ENCODE measurements at regions not wholly inside any gene's neighbourhood (a gene's known extent, or its start where the extent isn't known, plus 50 kb on each side); places are given as distances from the start of the nearest gene placed in this dataset.

DNA sequence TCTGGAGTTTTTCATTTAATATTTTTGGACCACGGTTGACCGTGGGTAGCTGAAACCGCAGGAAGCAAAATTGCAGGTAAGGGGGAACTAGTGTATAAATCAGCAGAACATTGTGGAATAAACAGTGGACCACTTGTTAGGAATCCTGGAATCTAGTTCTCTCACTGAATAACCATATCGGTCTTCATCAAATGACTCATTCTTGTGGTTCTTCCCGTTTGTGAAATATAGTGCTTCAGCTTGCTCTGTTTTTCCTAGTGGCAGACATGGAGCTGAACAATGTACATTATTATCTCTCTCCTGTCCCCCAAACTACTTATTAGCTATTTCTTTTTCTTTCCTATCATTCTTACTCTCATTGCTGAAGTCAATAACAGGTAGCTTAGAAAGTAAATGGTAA is 61.9 kb downstream of the HSPA13 start:
- Histone ChIP-seq H3K9ac (ENCODE audit: low read depth, low read length) (no peak overlapping the region), H3K36me3 (ENCODE audit: insufficient read depth, low read length) (no peaks in the 10 kb centered on the region), H3K4me3 (ENCODE audit: low read length) (no peak overlapping the region), H3K27me3 (ENCODE audit: insufficient read depth, low read length) (no peaks in the 10 kb centered on the region), H3K27ac (ENCODE audit: low read depth, low read length) (no peak overlapping the region), H3K9me3 (ENCODE audit: insufficient read depth, low read depth, low read length) (no peaks in the 10 kb centered on the region), H3K4me1 (ENCODE audit: insufficient read depth, low read length) (no peaks in the 10 kb centered on the region)
- whole genome bisulfite sequencing: 96% methylated on average over 5 of the region's 5 CpGs

GRCh38 chr21:14319805-14320204 is 63.1 kb downstream of the HSPA13 start:
- no peaks in the 10 kb centered on the region for H3K36me3 ChIP-seq (ENCODE audit: insufficient read depth, low read length)
- H3K4me3 ChIP-seq (ENCODE audit: low read length): no peak overlapping the region
- no peaks in the 10 kb centered on the region for H3K9me3 ChIP-seq (ENCODE audit: insufficient read depth, low read depth, low read length)
- H3K27me3 ChIP-seq (ENCODE audit: insufficient read depth, low read length): no peaks in the 10 kb centered on the region
- no peaks in the 10 kb centered on the region for H3K4me1 ChIP-seq (ENCODE audit: insufficient read depth, low read length)
- 74% methylated on average over 1 of the region's 1 CpG for WGBS
- no peak overlapping the region for H3K9ac ChIP-seq (ENCODE audit: low read depth, low read length)
- no peak overlapping the region for H3K27ac ChIP-seq (ENCODE audit: low read depth, low read length)

DNA sequence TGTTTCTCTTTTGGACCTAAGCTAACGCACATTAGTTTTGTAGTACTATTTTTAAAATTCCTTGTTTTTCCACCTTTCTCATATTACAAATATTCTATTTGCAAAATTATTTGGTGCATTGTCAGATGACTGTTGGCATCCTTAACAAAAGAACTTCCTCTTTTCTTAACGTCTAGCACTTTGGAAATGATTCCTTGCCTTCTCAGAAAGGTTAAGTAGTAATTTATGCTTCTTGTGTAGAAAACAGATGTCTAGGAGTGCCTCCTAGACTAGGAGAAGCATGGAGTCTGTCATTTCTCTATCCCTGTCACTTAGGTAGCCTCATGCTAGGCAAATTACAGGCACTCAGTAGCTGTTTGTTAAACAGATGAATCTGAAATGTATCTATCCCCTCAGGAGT is 64.4 kb downstream of the HSPA13 start:
- no peaks in the 10 kb centered on the region for H3K27me3 ChIP-seq (ENCODE audit: insufficient read depth, low read length)
- no peak overlapping the region for H3K27ac ChIP-seq (ENCODE audit: low read depth, low read length)
- H3K9me3 ChIP-seq (ENCODE audit: insufficient read depth, low read depth, low read length): no peaks in the 10 kb centered on the region
- no peak overlapping the region for H3K4me3 ChIP-seq (ENCODE audit: low read length)
- WGBS: no CpG with 5 or more reads among the region's 2 CpGs
- no peaks in the 10 kb centered on the region for H3K36me3 ChIP-seq (ENCODE audit: insufficient read depth, low read length)
- H3K4me1 ChIP-seq (ENCODE audit: insufficient read depth, low read length): no peaks in the 10 kb centered on the region
- H3K9ac ChIP-seq (ENCODE audit: low read depth, low read length): no peak overlapping the region

DNA sequence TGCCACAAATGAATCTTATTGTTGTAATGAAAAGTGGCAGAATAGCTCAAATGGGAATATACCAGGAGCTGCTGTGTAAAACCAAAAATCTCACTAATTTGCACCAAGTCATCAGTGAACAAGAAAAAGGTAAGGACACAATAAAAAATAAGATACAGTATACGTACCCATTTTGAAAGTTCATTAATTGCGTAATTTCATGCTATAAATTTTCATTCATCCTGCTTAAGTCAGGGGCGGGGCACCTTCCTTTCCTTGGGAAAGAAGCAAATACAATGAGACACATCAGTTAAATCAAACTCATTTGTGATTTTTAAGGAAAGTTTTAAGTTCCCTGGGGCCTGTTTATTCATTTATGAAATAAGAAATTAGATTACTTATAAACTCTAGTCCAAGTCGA is 65.4 kb downstream of the HSPA13 start:
- no peak overlapping the region for H3K9ac ChIP-seq (ENCODE audit: low read depth, low read length)
- H3K36me3 ChIP-seq (ENCODE audit: insufficient read depth, low read length): no peaks in the 10 kb centered on the region
- H3K27ac ChIP-seq (ENCODE audit: low read depth, low read length): no peak overlapping the region
- H3K9me3 ChIP-seq (ENCODE audit: insufficient read depth, low read depth, low read length): no peaks in the 10 kb centered on the region
- 95% methylated on average over 3 of the region's 4 CpGs for WGBS
- H3K4me3 ChIP-seq (ENCODE audit: low read length): no peak overlapping the region
- H3K4me1 ChIP-seq (ENCODE audit: insufficient read depth, low read length): no peaks in the 10 kb centered on the region
- no peaks in the 10 kb centered on the region for H3K27me3 ChIP-seq (ENCODE audit: insufficient read depth, low read length)

DNA sequence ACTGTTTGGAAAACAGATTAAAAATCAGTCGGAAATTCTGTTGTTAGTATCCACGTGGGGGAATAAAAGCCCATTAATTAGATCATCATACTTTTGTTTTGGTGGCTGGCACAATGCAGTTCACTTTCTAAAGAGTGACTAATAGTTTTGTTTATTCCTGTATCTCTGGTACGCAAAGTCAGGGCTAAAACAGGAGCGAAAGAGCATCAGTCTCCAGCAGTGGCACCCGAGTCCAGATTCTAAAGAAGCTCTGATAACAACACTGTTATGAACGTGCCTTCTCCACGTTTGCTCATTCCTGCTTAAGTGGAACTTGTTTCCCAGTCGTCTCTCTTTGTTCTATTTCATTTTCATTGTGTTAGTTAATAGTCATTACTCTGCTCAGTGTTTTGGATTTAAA is 69.6 kb downstream of the HSPA13 start:
- no peak overlapping the region for H3K27ac ChIP-seq (ENCODE audit: low read depth, low read length)
- H3K4me3 ChIP-seq (ENCODE audit: low read length): no peak overlapping the region
- H3K36me3 ChIP-seq (ENCODE audit: insufficient read depth, low read length): no peaks in the 10 kb centered on the region
- 0 out of 2 replicates have a peak, but pooled peaks cover 3% of the 10 kb centered on the region for H3K4me1 ChIP-seq (ENCODE audit: insufficient read depth, low read length)
- H3K27me3 ChIP-seq (ENCODE audit: insufficient read depth, low read length): no peaks in the 10 kb centered on the region
- no peak overlapping the region for H3K9ac ChIP-seq (ENCODE audit: low read depth, low read length)
- 89% methylated on average over 7 of the region's 8 CpGs for WGBS
- H3K9me3 ChIP-seq (ENCODE audit: insufficient read depth, low read depth, low read length): no peaks in the 10 kb centered on the region

GRCh38 chr21:14312871-14313270 is 70.1 kb downstream of the HSPA13 start:
- no peaks in the 10 kb centered on the region for H3K27me3 ChIP-seq (ENCODE audit: insufficient read depth, low read length)
- 0 out of 2 replicates have a peak, but pooled peaks cover 3% of the 10 kb centered on the region for H3K4me1 ChIP-seq (ENCODE audit: insufficient read depth, low read length)
- no peak overlapping the region for H3K9ac ChIP-seq (ENCODE audit: low read depth, low read length)
- H3K27ac ChIP-seq (ENCODE audit: low read depth, low read length): no peak overlapping the region
- no peaks in the 10 kb centered on the region for H3K36me3 ChIP-seq (ENCODE audit: insufficient read depth, low read length)
- no peak overlapping the region for H3K4me3 ChIP-seq (ENCODE audit: low read length)
- H3K9me3 ChIP-seq (ENCODE audit: insufficient read depth, low read depth, low read length): no peaks in the 10 kb centered on the region
- no CpG with 5 or more reads among the region's 1 CpG for WGBS

- H3K9me3 ChIP-seq (ENCODE audit: insufficient read depth, low read depth, low read length): no peaks in the 10 kb centered on the region
- no peak overlapping the region for H3K4me3 ChIP-seq (ENCODE audit: low read length)
- H3K27me3 ChIP-seq (ENCODE audit: insufficient read depth, low read length): no peaks in the 10 kb centered on the region
- H3K4me1 ChIP-seq (ENCODE audit: insufficient read depth, low read length): 0 out of 2 replicates have a peak, but pooled peaks cover 3% of the 10 kb centered on the region
- no peak overlapping the region for H3K9ac ChIP-seq (ENCODE audit: low read depth, low read length)
- no peak overlapping the region for H3K27ac ChIP-seq (ENCODE audit: low read depth, low read length)
- no peaks in the 10 kb centered on the region for H3K36me3 ChIP-seq (ENCODE audit: insufficient read depth, low read length)
- 98% methylated on average over 4 of the region's 5 CpGs for WGBS
Observed at GRCh38 chr21:14308234-14308633, 74.7 kb downstream of the HSPA13 start.

DNA sequence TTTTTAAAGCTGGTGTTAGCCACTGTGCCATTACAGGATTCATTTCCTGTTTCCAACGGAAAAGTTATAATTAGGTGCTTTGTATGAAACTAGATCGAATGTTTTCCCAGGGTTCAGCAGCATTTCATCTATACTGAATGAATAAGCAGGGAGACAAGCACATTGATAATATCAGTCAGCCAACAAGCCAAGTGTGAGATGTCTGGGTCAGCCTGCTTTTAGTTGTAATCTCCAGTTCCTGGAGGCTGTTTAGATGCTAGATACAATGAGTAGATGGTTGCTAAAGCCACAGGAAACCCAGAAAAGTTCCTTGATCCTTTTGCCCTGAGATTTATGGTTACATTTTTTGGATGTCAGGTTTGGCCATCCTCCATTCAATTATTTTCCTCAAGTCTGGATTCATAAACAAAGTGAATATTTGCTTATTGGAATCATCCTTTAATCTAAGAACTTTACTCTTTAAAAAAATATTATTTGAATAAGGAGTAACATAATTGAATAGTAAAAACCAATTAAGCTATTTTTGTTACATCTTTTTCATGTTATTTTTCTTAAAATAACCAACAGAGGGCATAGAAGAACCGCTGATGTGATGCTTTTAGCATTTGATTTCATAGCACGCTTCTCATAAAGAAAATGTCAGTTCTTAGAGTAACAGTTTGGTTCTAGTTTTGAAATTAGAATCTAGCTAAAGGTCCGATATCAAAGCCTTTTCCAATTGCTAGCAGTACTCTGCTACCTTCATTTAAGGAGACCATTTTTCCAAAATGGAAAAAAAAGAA is 76.6 kb downstream of the HSPA13 start:
- Histone ChIP-seq H3K4me1 (ENCODE audit: insufficient read depth, low read length) (0 out of 2 replicates have a peak, but pooled peaks cover 3% of the 10 kb centered on the region), H3K4me3 (ENCODE audit: low read length) (no peak overlapping the region), H3K9ac (ENCODE audit: low read depth, low read length) (no peak overlapping the region), H3K27ac (ENCODE audit: low read depth, low read length) (no peak overlapping the region), H3K36me3 (ENCODE audit: insufficient read depth, low read length) (no peaks in the 10 kb centered on the region), H3K9me3 (ENCODE audit: insufficient read depth, low read depth, low read length) (no peaks in the 10 kb centered on the region), H3K27me3 (ENCODE audit: insufficient read depth, low read length) (no peaks in the 10 kb centered on the region)
- 79% methylated on average over 5 of the region's 5 CpGs for WGBS

- Histone ChIP-seq H3K9ac (ENCODE audit: low read depth, low read length) (no peak overlapping the region), H3K9me3 (ENCODE audit: insufficient read depth, low read depth, low read length) (no peaks in the 10 kb centered on the region), H3K27ac (ENCODE audit: low read depth, low read length) (no peak overlapping the region), H3K4me1 (ENCODE audit: insufficient read depth, low read length) (0 out of 2 replicates have a peak, but pooled peaks cover 3% of the 10 kb centered on the region), H3K36me3 (ENCODE audit: insufficient read depth, low read length) (no peaks in the 10 kb centered on the region), H3K4me3 (ENCODE audit: low read length) (no peak overlapping the region), H3K27me3 (ENCODE audit: insufficient read depth, low read length) (no peaks in the 10 kb centered on the region)
- 93% methylated on average over 7 of the region's 8 CpGs for whole genome bisulfite sequencing
Observed at GRCh38 chr21:14303731-14304488, 79.0 kb downstream of the HSPA13 start.

GRCh38 chr21:14300074-14300473 is 82.9 kb downstream of the HSPA13 start:
- Histone ChIP-seq H3K27me3 (ENCODE audit: insufficient read depth, low read length) (no peaks in the 10 kb centered on the region), H3K9ac (ENCODE audit: low read depth, low read length) (no peak overlapping the region), H3K4me3 (ENCODE audit: low read length) (no peak overlapping the region), H3K36me3 (ENCODE audit: insufficient read depth, low read length) (no peaks in the 10 kb centered on the region), H3K9me3 (ENCODE audit: insufficient read depth, low read depth, low read length) (no peaks in the 10 kb centered on the region), H3K27ac (ENCODE audit: low read depth, low read length) (no peak overlapping the region), H3K4me1 (ENCODE audit: insufficient read depth, low read length) (peaks cover 12% of the 10 kb centered on the region)
- WGBS: 92% methylated on average over 1 of the region's 1 CpG

- H3K27me3 ChIP-seq (ENCODE audit: insufficient read depth, low read length): no peaks in the 10 kb centered on the region
- H3K27ac ChIP-seq (ENCODE audit: low read depth, low read length): no peak overlapping the region
- no peak overlapping the region for H3K4me3 ChIP-seq (ENCODE audit: low read length)
- H3K9me3 ChIP-seq (ENCODE audit: insufficient read depth, low read depth, low read length): no peaks in the 10 kb centered on the region
- H3K4me1 ChIP-seq (ENCODE audit: insufficient read depth, low read length): no peaks in the 10 kb centered on the region
- H3K9ac ChIP-seq (ENCODE audit: low read depth, low read length): no peak overlapping the region
- H3K36me3 ChIP-seq (ENCODE audit: insufficient read depth, low read length): no peaks in the 10 kb centered on the region
- 81% methylated on average over 4 of the region's 4 CpGs for WGBS
Observed at GRCh38 chr21:14290576-14290975, 74.6 kb downstream of the RBM11 start.
